Ovary (tissue), 7 donors: ENCODE measurements at regions not wholly inside any gene's neighbourhood (a gene's known extent, or its start where the extent isn't known, plus 50 kb on each side); places are given as distances from the start of the nearest gene placed in this dataset.

ENCODE experiments used
- DNase-seq, 5 donors: peaks; one replicate each; pipeline ENCODE4 v3.0.0-alpha.2; 2019 to 2020
- H3K27ac ChIP-seq, 2 donors: fragments of 200-600 bp; one replicate each; pipeline versions ENCODE4 v1.5.1 to v1.8.0; 2019 to 2022
- H3K27me3 ChIP-seq: fragments of 200-600 bp; one replicate; pipeline ENCODE4 v1.8.0; 2022
- H3K36me3 ChIP-seq: fragments of 200-600 bp; sonication (generic); one replicate; pipeline ENCODE4 v1.5.1; 2019
- H3K4me1 ChIP-seq: one replicate; pipeline ENCODE4 v1.8.1; 2013; ENCODE audit warnings: mild to moderate bottlenecking, moderate library complexity; ENCODE audit not compliant: insufficient read depth
- H3K4me3 ChIP-seq: fragments of 200-600 bp; sonication (generic); one replicate; pipeline ENCODE4 v1.5.1; 2017
- H3K9me3 ChIP-seq, 2 donors: fragments of 200-600 bp in 1 of 2; sonication (generic) in 1 of 2; one replicate each; pipeline versions ENCODE4 v1.5.1 to v1.8.1; 2013 to 2019; ENCODE audit warnings: mild to moderate bottlenecking in 1 of 2, moderate library complexity in 1 of 2
- CTCF ChIP-seq, 3 donors: fragments of 450-650 bp in 2 of 3; fragments of 200-600 bp in 1 of 3; IDR thresholded peaks; one replicate each; pipeline versions ENCODE4 v1.5.1 to v1.8.0; 2016 to 2022; ENCODE audit warnings: antibody characterized with exemption in 3 of 3, mild to moderate bottlenecking in 1 of 3
- EP300 ChIP-seq: sonication (generic); formaldehyde crosslinking; IDR thresholded peaks from one replicate; pipeline ENCODE4 v1.6.1; 2017; ENCODE audit warnings: antibody characterized with exemption
- POLR2A ChIP-seq: fragments of 450-650 bp; IDR thresholded peaks from one replicate; pipeline ENCODE4 v1.6.1; 2017; ENCODE audit warnings: antibody characterized with exemption, mild to moderate bottlenecking, moderate library complexity
- WGBS, 3 donors: extraction: QIAGEN DNeasy Blood & Tissue Kit in 1 of 3; methylation state at CpG; one replicate each; pipeline versions ENCODE4 v1.1.5 to v1.1.7; 2013 to 2017; 5-methylcytosine and 5-hydroxymethylcytosine counted together
- intact Hi-C, 4 donors: fragments of 100-400 bp; cut with DNase I; formaldehyde crosslinking; loops; one replicate each; pipeline versions ENCODE4 v1.11.0 to v1.15.1; 2022 to 2023
- donor health status: DM: no; HTN: no; CAD: no; lungs with moderate emphysema.
- donor health status: DM: no; HTN: no; CAD: no.
- donor health status: Bipolar disorder and iron deficiency.
- donor health status: DM: no; HTN: no; CAD: no.
- donor health status: DM: yes; HTN: yes; CAD: no.

- H3K27me3 ChIP-seq, result no peaks in the 10 kb centered on the region
- no peaks in the 10 kb centered on the region for H3K9me3 ChIP-seq
- TF ChIP-seq CTCF (IDR thresholded peaks at IDR 0.05) (no peak), EP300 (no peak), POLR2A (no peak)
- H3K36me3 ChIP-seq, result no peaks in the 10 kb centered on the region
- no peaks in the 10 kb centered on the region for H3K4me1 ChIP-seq
- intact Hi-C loops, result no loop called here
- no peak for DNase-seq
- 76 to 80% (median 79%) methylated on average over 4 of the region's 4 CpGs for WGBS, 3 donors
- no peak overlapping the region for H3K27ac ChIP-seq
- H3K4me3 ChIP-seq, result no peak overlapping the region
Measured at GRCh38 chr3:147604136-147604535, 195.0 kb downstream of the ZIC1 start.

- intact Hi-C loops, result no loop called here
- no peak for DNase-seq
- 16 to 29% (median 19%) methylated on average over 3 of the region's 3 CpGs for WGBS, 3 donors
- no peaks in the 10 kb centered on the region for H3K4me1 ChIP-seq
- no peak for TF ChIP-seq POLR2A
- TF ChIP-seq EP300, result no peak
- no peak for TF ChIP-seq CTCF (IDR thresholded peaks at IDR 0.05)
- no peak overlapping the region for H3K27ac ChIP-seq
- H3K4me3 ChIP-seq, result no peak overlapping the region
- no peaks in the 10 kb centered on the region for H3K27me3 ChIP-seq
- H3K36me3 ChIP-seq, result no peaks in the 10 kb centered on the region
- no peaks in the 10 kb centered on the region for H3K9me3 ChIP-seq
Measured at GRCh38 chr3:147613725-147614124, 204.6 kb downstream of the ZIC1 start.

GRCh38 chr3:147614210-147614609, 205.0 kb downstream of the ZIC1 start:
- Histone ChIP-seq H3K4me1 (no peaks in the 10 kb centered on the region), H3K36me3 (no peaks in the 10 kb centered on the region), H3K27ac (no peak overlapping the region), H3K27me3 (no peaks in the 10 kb centered on the region), H3K4me3 (no peak overlapping the region), H3K9me3 (no peaks in the 10 kb centered on the region)
- intact Hi-C loops, result no loop called here
- 42 to 47% (median 45%) methylated on average over 3 of the region's 3 CpGs for WGBS, 3 donors
- TF ChIP-seq CTCF (IDR thresholded peaks at IDR 0.05) (no peak), EP300 (no peak), POLR2A (no peak)
- no peak for DNase-seq

GRCh38 chr3:147615035-147615434, 205.9 kb downstream of the ZIC1 start:
- TF ChIP-seq POLR2A, result no peak
- TF ChIP-seq EP300, result no peak
- TF ChIP-seq CTCF (IDR thresholded peaks at IDR 0.05), result no peak
- 76 to 87% (median 80%) methylated on average over 4 of the region's 4 CpGs for WGBS, 3 donors
- Histone ChIP-seq H3K9me3 (no peaks in the 10 kb centered on the region), H3K4me3 (no peak overlapping the region), H3K36me3 (no peaks in the 10 kb centered on the region), H3K4me1 (no peaks in the 10 kb centered on the region), H3K27me3 (no peaks in the 10 kb centered on the region), H3K27ac (no peak overlapping the region)
- no peak for DNase-seq
- intact Hi-C loops, result no loop called here
